ENCODE measurements at regions not wholly inside any gene's neighbourhood (a gene's known extent, or its start where the extent isn't known, plus 50 kb on each side); places are given as distances from the start of the nearest gene placed in this dataset.

DNA sequence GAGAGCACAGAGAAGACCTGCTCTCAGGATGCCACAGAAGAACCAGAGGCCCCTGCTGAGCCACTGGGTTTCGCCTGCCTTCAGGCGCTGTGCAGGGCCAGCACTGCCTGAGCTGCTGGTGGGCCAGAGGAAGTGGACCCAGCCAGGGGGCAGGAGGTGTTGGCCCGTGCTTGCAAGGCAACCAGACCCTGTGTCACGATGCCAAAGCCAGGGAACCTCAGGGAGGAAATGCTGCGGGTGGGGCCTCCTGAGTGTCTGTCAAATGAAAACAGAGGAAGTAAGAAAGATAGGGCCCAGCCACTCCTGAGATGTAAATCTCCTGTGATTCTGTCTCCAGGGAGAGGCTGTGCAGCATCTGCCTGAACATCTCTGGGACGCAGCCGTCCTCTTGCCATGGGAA lies 58.1 kb upstream of the ADORA2B start:
- Histone ChIP-seq H3K9ac (ENCODE audit: low read length) (no peak overlapping the region), H3K9me2 (replicated peaks; ENCODE audit: insufficient read depth, low read length) (no peaks in the 10 kb centered on the region), H2AFZ (ENCODE audit: low read depth, low read length, severe bottlenecking) (no peak overlapping the region), H3K79me2 (ENCODE audit: insufficient read depth, low read length) (no peaks in the 10 kb centered on the region), H3K36me3 (ENCODE audit: low read length) (no peaks in the 10 kb centered on the region), H3K4me2 (ENCODE audit: low read depth, low read length, poor library complexity, severe bottlenecking) (no peak overlapping the region), H4K20me1 (ENCODE audit: low read depth, low read length) (no peaks in the 10 kb centered on the region), H3F3A (ENCODE audit: insufficient read depth) (no peaks in the 10 kb centered on the region), H3K27me3 (ENCODE audit: low read length) (no peaks in the 10 kb centered on the region), H3K27ac (ENCODE audit: low read depth, low read length) (no peak overlapping the region), H3K9me3 (ENCODE audit: insufficient read depth, low read length) (no peaks in the 10 kb centered on the region), H3K4me3 (ENCODE audit: insufficient read depth, low read length, poor library complexity, severe bottlenecking) (no peak overlapping the region)
- TF ChIP-seq, protein P1, sequence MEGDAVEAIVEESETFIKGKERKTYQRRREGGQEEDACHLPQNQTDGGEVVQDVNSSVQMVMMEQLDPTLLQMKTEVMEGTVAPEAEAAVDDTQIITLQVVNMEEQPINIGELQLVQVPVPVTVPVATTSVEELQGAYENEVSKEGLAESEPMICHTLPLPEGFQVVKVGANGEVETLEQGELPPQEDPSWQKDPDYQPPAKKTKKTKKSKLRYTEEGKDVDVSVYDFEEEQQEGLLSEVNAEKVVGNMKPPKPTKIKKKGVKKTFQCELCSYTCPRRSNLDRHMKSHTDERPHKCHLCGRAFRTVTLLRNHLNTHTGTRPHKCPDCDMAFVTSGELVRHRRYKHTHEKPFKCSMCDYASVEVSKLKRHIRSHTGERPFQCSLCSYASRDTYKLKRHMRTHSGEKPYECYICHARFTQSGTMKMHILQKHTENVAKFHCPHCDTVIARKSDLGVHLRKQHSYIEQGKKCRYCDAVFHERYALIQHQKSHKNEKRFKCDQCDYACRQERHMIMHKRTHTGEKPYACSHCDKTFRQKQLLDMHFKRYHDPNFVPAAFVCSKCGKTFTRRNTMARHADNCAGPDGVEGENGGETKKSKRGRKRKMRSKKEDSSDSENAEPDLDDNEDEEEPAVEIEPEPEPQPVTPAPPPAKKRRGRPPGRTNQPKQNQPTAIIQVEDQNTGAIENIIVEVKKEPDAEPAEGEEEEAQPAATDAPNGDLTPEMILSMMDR (IDR thresholded peaks at IDR 0.05; ENCODE audit: insufficient read depth, low read length, poor library complexity, severe bottlenecking), result no peak
- TF ChIP-seq EZH2phosphoT487 (conservative IDR thresholded peaks at IDR 0.05; ENCODE audit: low read length), result no peak

DNA sequence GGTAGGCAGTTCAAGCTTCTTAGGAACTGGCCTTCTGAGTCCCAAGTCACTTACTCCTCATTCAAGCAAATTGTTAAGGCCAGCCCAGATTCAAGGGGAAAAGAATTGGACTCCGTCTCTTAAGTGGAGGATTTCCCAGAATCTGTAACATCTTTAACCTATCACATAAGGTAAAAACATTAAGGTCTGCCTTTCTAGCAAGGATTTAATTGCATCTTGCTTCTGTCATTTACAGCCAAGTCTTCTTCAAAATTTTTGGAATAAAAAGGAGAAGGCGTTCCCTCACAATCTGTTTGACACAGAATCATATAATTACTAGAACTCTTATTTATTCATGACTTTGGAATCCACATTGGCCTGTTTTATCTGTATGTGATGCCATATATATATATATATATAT lies 56.5 kb upstream of the ADORA2B start:
- H3F3A ChIP-seq (ENCODE audit: insufficient read depth), result no peaks in the 10 kb centered on the region
- TF ChIP-seq EZH2phosphoT487 (conservative IDR thresholded peaks at IDR 0.05; ENCODE audit: low read length), result no peak
- TF ChIP-seq, protein P1 (IDR thresholded peaks at IDR 0.05; ENCODE audit: insufficient read depth, low read length, poor library complexity, severe bottlenecking), result no peak
- no peaks in the 10 kb centered on the region for H3K9me3 ChIP-seq (ENCODE audit: insufficient read depth, low read length)
- no peaks in the 10 kb centered on the region for H3K9me2 ChIP-seq (replicated peaks; ENCODE audit: insufficient read depth, low read length)
- H3K36me3 ChIP-seq (ENCODE audit: low read length), result no peaks in the 10 kb centered on the region
- no peak overlapping the region for H3K9ac ChIP-seq (ENCODE audit: low read length)
- H4K20me1 ChIP-seq (ENCODE audit: low read depth, low read length), result no peaks in the 10 kb centered on the region
- H3K4me3 ChIP-seq (ENCODE audit: insufficient read depth, low read length, poor library complexity, severe bottlenecking), result no peak overlapping the region
- no peak overlapping the region for H3K4me2 ChIP-seq (ENCODE audit: low read depth, low read length, poor library complexity, severe bottlenecking)
- no peaks in the 10 kb centered on the region for H3K27me3 ChIP-seq (ENCODE audit: low read length)
- H2AFZ ChIP-seq (ENCODE audit: low read depth, low read length, severe bottlenecking), result no peak overlapping the region
- H3K79me2 ChIP-seq (ENCODE audit: insufficient read depth, low read length), result no peaks in the 10 kb centered on the region
- H3K27ac ChIP-seq (ENCODE audit: low read depth, low read length), result no peak overlapping the region

DNA sequence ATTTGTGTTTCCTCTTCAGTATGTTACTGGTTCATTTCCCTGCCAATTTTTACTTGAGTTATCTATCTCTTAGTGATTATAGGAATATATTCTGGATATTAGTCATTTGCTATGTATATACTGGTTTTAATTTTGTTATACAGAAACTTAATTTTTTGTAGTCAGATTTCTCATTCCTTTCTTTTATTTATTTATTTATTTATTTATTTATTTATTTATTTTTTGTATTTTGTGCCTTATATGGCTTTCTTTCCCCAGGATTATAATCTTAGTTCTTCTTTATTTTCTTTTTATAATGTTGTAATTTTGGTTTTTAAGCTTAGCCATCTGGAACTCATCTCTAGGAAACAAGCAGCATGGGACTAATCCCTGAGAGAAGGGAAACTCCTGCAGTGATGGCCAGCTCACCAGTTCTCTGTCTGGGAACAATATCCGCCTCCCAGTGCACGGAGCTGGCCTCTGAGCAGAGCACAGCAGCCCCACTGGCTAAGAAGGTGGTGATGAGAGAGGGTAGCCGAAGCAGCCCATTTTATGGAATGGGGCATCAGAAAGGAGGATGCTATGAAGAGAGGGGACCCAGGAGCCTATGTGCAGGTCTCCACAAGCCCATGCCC lies 54.5 kb upstream of the ADORA2B start:
- Histone ChIP-seq H3F3A (ENCODE audit: insufficient read depth) (no peaks in the 10 kb centered on the region), H3K9me2 (replicated peaks; ENCODE audit: insufficient read depth, low read length) (no peaks in the 10 kb centered on the region), H4K20me1 (ENCODE audit: low read depth, low read length) (no peaks in the 10 kb centered on the region), H3K9ac (ENCODE audit: low read length) (no peak overlapping the region), H3K79me2 (ENCODE audit: insufficient read depth, low read length) (no peaks in the 10 kb centered on the region), H3K36me3 (ENCODE audit: low read length) (no peaks in the 10 kb centered on the region), H3K4me2 (ENCODE audit: low read depth, low read length, poor library complexity, severe bottlenecking) (no peak overlapping the region), H3K27ac (ENCODE audit: low read depth, low read length) (no peak overlapping the region), H3K9me3 (ENCODE audit: insufficient read depth, low read length) (no peaks in the 10 kb centered on the region), H3K27me3 (ENCODE audit: low read length) (no peaks in the 10 kb centered on the region), H2AFZ (ENCODE audit: low read depth, low read length, severe bottlenecking) (no peak overlapping the region), H3K4me3 (ENCODE audit: insufficient read depth, low read length, poor library complexity, severe bottlenecking) (no peak overlapping the region)
- TF ChIP-seq EZH2phosphoT487 (conservative IDR thresholded peaks at IDR 0.05; ENCODE audit: low read length), result no peak
- TF ChIP-seq, protein P1 (IDR thresholded peaks at IDR 0.05; ENCODE audit: insufficient read depth, low read length, poor library complexity, severe bottlenecking), result no peak
